GM13976 (cell line): ENCODE measurements at regions not wholly inside any gene's neighbourhood (a gene's known extent, or its start where the extent isn't known, plus 50 kb on each side); places are given as distances from the start of the nearest gene placed in this dataset.

Experiments used
- DNase-seq: peaks from one replicate; pipeline ENCODE4 v3.0.0; 2012; ENCODE audit warnings: low spot score
- in situ Hi-C: fragments of 300-500 bp; cut with MboI; formaldehyde crosslinking; loops from one replicate; pipeline ENCODE4 v1.12.0; 2022; ENCODE audit warnings: low sequenced_read_pairs, mixed read lengths, inconsistent platforms; ENCODE audit not compliant: unreplicated experiment
- TF ChIP-seq, protein P1 (sequence below): IDR thresholded peaks from 2 replicates; pipeline ENCODE4 v1.5.1; 2012; ENCODE audit warnings: borderline replicate concordance, mild to moderate bottlenecking; ENCODE audit not compliant: insufficient read depth; ENCODE audit errors: extremely low read depth, missing control alignments, control extremely low read depth

GRCh38 chr20:60810561-60810960 is 441.5 kb upstream of the CDH4 start:
- TF ChIP-seq, protein P1, sequence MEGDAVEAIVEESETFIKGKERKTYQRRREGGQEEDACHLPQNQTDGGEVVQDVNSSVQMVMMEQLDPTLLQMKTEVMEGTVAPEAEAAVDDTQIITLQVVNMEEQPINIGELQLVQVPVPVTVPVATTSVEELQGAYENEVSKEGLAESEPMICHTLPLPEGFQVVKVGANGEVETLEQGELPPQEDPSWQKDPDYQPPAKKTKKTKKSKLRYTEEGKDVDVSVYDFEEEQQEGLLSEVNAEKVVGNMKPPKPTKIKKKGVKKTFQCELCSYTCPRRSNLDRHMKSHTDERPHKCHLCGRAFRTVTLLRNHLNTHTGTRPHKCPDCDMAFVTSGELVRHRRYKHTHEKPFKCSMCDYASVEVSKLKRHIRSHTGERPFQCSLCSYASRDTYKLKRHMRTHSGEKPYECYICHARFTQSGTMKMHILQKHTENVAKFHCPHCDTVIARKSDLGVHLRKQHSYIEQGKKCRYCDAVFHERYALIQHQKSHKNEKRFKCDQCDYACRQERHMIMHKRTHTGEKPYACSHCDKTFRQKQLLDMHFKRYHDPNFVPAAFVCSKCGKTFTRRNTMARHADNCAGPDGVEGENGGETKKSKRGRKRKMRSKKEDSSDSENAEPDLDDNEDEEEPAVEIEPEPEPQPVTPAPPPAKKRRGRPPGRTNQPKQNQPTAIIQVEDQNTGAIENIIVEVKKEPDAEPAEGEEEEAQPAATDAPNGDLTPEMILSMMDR, result no peak
- in situ Hi-C loops, result no loop called here
- DNase-seq, result no peak

DNA sequence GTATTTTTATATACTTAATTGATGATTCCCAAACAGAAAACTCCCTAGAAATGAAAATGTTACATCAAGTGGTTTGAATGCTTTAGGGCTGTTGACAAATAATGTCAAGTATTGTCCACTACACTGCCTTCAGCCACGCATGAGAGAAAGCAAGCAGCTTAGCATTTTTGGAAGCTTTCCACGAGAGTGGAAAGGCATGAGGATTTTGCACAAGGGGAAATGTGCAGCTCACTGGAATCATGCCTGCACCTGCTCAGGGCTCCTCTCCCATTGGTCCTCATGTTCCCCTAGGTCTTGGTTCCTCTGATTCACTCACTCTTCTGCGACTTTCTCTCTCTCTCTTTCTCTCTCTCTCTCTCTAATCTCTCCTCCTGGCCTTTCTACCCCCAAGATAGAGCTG is 439.5 kb upstream of the CDH4 start:
- TF ChIP-seq, protein P1, result no peak
- in situ Hi-C loops, result no loop called here
- no peak for DNase-seq

GRCh38 chr20:60813066-60813465 is 439.0 kb upstream of the CDH4 start:
- in situ Hi-C loops, result no loop called here
- TF ChIP-seq, protein P1, result no peak
- no peak for DNase-seq

DNA sequence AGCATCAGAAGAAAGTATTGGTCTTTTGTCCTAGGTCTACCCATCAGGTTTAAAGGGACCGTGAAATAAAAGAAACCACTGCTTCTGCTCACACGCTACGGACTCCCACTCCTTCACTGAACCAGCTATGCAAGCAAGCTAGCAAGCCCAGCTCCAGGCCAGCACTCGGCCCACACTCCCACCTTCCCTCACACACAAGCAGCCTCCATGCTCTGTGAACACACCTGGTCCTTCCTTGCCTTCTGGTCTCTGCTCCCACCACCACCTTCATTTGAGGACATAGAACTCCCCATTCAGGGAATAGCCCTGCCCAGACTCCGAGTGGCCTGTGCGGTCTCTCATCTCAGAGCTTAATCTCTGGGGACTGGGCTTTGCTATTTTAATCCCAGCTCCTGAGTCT is 436.4 kb upstream of the CDH4 start:
- in situ Hi-C loops, result no loop called here
- TF ChIP-seq, protein P1, result no peak
- no peak for DNase-seq

DNA sequence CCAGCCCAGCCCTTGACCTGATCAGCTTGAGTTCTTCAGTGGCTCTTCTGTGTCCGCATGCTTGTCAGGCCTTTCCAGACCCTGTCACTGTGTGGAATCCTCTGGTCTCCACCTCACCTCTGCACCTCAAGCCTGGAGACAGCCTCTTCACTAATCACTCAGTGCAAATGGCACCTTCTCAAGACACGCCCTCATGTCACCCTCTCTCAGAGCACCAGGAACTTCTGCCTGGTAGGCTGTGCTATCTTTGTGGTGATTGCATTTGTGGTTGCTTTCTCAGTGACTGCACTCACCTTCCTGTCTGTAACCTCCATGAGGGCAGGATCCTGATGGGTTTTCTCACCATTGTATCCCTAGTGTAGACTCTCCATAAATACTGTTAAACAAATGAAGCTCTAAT is 435.2 kb upstream of the CDH4 start:
- in situ Hi-C loops, result no loop called here
- TF ChIP-seq, protein P1, result no peak
- no peak for DNase-seq

GRCh38 chr20:60817891-60818290 is 434.2 kb upstream of the CDH4 start:
- no peak for DNase-seq
- TF ChIP-seq, protein P1, result no peak
- in situ Hi-C loops, result no loop called here

- DNase-seq, result no peak
- in situ Hi-C loops, result no loop called here
- TF ChIP-seq, protein P1, result no peak
These were observed 432.6 kb upstream of the CDH4 start for GRCh38 chr20:60819511-60819910.
